ENCODE measurements at regions not wholly inside any gene's neighbourhood (a gene's known extent, or its start where the extent isn't known, plus 50 kb on each side); places are given as distances from the start of the nearest gene placed in this dataset.

DNA sequence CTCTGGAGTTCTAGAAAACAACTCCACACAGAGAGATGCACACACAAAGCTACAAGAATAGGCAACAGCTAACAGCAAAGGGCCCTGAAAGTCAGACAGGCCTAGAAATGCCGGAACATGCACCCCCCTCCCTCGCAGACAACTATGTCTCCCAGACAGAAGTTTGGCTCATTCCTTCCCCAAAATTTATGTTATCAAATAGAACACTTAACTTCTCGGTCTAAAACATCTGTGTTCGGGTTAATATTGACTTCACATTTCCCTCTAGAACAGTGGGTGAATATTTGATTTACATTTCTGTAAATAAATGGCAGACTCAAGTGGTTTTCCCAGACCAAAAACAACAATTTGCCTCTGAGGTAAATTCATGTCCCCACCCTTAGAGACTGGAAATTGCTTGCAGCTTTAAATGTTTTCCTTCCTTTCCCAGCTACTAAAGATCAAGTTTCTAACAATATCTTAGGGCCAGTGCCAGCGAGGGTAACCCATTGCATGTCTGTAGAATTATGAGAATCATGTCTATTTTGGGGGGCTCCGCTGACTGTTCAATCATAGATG is 92.5 kb upstream of the INHBA start:
- DNase-seq (ENCODE audit: low read depth): no peak

DNA sequence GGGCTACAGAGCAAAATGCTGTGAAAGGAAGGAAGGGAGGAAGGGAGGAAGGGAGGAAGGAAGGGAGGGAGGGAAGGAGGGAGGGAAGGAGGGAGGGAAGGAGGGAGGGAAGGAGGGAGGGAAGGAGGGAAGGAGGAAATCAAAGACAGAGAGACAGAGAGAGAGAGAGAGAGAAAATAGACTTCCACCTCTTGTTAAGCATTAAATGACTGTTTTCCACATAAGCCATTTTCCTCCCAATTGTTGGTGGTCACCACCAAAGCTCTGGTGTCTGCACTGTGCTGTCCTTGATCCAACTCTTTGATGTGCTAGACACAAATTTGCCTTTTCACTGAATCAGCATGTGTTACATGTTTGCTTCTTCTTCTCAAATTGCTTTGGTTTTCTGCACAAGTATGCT is 90.7 kb upstream of the INHBA start:
- DNase-seq (ENCODE audit: low read depth): no peak

DNA sequence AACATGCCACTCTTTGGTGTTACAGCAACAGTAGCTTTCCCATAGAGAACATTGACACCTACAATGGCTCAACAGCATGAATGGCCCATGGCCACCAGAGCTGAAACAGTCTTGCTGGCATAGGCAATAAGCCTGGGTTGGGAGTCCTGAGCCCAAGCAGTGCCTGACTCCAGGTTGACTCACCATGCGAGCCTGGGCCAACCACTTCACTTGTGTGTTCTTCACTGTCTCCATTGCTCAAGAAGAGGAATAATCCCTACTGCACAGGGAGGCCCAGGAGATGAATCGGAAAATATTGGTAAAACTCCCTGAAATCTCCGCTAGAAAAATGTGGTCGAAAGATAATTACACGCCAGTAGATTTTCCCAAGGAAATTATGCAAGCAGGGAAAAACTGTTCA is 89.2 kb upstream of the INHBA start:
- DNase-seq (ENCODE audit: low read depth): peak; percentile 22

GRCh38 chr7:41788556-41788955 is 85.7 kb upstream of the INHBA start:
- DNase-seq (ENCODE audit: low read depth): no peak

DNA sequence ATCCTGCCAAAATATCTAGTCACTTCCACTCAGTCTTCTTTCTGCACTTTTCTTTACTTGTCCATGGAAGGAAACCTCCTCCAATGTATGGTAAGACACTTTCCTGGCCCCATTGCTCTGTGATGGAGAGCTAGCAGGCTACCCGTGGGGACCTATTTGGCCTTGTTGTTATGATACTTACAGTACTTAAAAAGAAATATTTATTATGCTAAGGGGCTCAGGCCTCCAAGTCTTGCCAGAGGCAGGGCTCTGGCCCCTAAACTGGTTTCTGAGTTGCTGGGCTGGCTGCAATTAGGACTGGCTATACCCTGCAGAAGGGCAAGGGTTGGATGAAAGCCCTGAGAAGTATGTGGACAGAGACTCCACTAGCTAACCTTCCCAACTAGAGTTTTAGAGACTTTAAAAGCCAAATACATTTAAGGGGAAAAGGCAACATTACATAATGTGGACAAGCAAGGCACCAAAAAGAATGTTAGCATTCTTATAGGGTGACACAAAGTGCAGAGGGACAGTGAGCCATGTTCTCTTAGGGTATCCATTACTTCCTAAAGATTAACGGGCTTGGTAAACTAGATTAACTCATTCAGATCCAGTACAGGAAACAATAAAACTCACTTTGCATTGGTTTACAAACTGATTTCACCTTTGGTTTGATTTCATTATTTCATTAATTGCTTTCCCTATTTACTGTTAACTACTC is 84.9 kb upstream of the INHBA start:
- DNase-seq (ENCODE audit: low read depth): no peak

- no peak for DNase-seq (ENCODE audit: low read depth)
Observed at GRCh38 chr7:41786944-41787343, 84.1 kb upstream of the INHBA start.

- DNase-seq (ENCODE audit: low read depth): no peak
Observed at GRCh38 chr7:41786404-41786803, 83.5 kb upstream of the INHBA start.

DNA sequence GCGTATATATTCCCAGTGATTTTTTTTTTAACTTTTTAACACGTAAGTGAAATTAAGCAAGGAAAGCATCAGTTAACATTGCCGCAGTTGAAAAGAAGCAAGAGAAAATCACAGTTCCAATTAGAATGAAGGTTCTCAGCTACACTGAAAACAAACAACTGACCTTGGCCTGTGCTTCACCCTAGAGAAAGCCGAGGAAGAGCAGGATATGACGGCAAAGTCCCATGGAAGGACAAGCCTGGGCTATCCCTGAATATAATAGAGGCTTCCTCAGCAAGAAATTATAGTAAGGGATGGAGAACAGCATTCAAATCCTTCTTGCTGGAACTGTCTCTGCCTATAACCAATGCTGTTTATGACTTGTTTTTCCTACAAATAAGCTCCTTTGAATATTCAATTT is 83.0 kb upstream of the INHBA start:
- no peak for DNase-seq (ENCODE audit: low read depth)

GRCh38 chr7:41785265-41785664 is 82.4 kb upstream of the INHBA start:
- DNase-seq (ENCODE audit: low read depth): no peak

GRCh38 chr7:41779918-41780317 is 77.0 kb upstream of the INHBA start:
- no peak for DNase-seq (ENCODE audit: low read depth)

DNA sequence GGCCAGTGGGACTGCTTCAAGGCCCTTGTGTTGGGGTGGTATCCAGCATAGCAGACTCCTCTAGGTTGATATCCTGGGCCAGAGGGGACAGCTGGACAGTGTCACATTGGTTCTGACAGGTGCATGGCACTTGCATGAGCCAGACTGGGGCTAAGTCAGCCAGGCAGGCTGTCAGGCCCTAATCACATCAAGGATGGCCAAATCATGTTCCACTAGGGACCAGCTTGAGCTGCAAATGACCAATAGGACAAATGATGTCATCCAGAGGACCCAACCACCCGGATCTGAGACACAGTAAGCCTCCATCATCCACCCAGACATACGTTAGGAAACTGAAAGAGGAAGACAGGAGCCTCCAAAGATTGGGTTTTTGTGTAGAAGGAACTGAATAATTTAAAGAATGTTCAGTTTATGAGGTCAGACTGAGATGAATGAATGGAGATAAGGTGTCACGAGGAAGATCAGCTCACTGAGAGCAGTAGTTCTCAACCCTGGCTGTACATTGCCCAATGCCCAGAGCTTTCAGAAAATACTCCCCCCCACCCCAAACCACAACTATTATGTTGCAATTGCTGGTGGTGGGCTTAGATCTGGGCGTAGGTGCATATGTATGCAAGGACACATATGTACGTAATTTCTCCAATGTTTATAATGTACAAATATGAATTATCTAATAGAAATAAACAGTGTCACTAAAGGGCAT is 75.2 kb upstream of the INHBA start:
- DNase-seq (ENCODE audit: low read depth): peak; percentile 72

DNA sequence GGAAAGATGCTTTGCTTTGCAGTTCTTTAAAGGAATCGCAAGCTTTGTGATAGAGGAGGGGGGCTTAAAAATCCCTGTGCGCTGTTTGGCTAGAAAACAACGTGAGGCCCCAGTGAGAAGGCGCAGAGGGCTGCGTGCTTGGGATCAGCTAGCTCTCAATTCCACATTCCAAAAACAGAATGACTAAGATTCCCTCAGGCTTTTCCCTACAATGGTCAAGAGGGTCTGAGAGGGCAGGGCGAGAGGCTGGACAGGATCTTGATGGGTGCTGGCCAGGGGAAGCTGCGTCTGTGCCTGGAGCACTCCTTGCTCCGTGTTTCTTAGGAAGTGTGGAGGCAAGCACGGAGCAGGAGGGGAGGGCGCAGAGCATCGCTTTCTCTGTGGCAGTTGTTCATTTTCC is 72.1 kb upstream of the INHBA start:
- DNase-seq (ENCODE audit: low read depth): no peak

DNA sequence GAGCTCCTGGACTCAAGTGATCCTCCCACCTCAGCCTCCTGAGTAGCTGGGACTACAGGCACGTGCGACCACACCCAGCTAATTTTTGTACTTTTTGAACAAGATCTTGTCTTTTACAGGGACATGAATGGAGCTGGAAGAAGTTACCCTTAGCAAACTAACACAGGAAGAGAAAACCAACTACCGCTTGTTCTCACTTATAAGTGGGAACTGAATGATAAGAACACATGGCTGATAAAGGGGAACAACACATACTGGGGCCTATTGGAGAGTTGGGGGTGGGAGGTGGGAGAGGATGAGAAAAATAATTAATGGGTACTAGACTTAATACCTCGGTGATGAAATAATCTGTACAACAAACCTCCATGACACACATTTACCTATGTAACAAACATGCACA is 70.9 kb upstream of the INHBA start:
- no peak for DNase-seq (ENCODE audit: low read depth)

GRCh38 chr7:41771717-41772116 is 68.8 kb upstream of the INHBA start:
- no peak for DNase-seq (ENCODE audit: low read depth)

GRCh38 chr7:41769162-41769561 is 66.3 kb upstream of the INHBA start:
- DNase-seq (ENCODE audit: low read depth): no peak

- DNase-seq (ENCODE audit: low read depth): no peak
Observed at GRCh38 chr7:41763626-41764025, 60.7 kb upstream of the INHBA start.

DNA sequence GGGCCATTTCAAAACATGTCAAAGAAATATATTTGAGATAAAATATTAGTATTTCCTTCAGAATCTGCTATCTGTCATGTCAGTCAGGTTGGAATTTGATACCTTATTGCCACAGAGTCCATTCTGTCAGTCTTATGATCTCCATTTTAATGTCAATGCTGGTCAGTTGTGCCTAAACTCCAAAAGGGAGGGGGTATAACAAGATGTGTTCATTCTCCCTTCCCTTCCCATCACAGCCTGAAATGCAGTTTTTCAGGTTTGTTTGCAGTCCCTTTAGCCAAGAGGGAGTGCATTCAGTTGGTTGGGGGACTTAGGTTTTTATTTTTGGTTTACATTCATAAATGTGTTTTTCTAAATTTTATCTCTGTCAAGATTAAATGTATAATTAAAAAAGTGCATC is 59.8 kb upstream of the INHBA start:
- no peak for DNase-seq (ENCODE audit: low read depth)

DNA sequence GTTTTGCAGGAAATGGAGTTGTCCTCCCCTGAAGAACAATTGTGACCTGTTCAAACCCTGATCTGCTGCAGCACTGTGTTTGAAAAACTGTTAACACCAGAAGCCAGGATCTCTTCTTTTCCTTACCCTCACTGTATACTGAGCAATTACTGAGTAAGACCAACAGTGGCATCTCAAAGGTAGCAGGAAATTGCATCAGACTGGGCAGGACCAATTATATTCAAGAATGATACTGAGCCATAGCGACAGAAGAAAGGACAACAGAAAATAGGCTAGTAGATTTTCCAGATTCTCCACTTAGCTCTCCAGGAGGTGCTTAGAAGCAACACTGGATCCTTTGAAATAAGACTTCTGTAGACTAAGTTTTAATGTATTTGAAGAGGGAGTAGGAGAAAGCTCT is 57.4 kb upstream of the INHBA start:
- DNase-seq (ENCODE audit: low read depth): peak; percentile 9

GRCh38 chr7:41758321-41758720 is 55.4 kb upstream of the INHBA start:
- no peak for DNase-seq (ENCODE audit: low read depth)

- no peak for DNase-seq (ENCODE audit: low read depth)
Observed at GRCh38 chr7:41756650-41757182, 53.8 kb upstream of the INHBA start.

GRCh38 chr7:41755096-41755495 is 52.2 kb upstream of the INHBA start:
- no peak for DNase-seq (ENCODE audit: low read depth)

DNA sequence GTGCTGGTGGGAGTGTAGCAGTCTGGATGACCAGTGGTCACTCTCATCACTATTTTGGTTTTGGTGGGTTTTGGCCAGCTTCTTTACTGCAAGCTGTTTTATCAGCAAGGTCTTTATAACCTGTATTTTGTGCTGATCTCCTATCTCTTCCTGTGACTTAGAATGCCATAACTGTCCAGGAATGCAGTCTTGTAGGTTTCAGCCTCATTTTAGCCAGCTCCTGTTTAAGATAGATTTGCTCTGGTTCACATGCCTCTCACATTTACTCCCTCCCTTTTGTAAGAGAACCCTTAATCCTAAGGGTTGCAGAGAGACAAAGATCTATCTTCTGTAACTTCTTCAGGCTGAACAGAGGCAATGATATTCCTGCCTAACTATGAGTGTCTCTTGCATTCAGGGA is 51.2 kb upstream of the INHBA start:
- no peak for DNase-seq (ENCODE audit: low read depth)
